ENCODE measurements at regions not wholly inside any gene's neighbourhood (a gene's known extent, or its start where the extent isn't known, plus 50 kb on each side); places are given as distances from the start of the nearest gene placed in this dataset.

GRCh38 chr4:123952530-123953274 is 556.1 kb downstream of the SPRY1 start:
- no peak overlapping the region for H3K4me3 ChIP-seq (ENCODE audit: low read length)
- no peaks in the 10 kb centered on the region for H3K36me3 ChIP-seq (ENCODE audit: insufficient read depth, low read length)
- Mint-ChIP-seq H3K27ac (no peak overlapping the region), H3K27me3 (no peaks in the 10 kb centered on the region), H3K9me3 (peaks cover 0 to 3% (median 2%) of the 10 kb centered on the region in 5 donors), H3K36me3 (no peaks in the 10 kb centered on the region), H3K4me3 (no peak overlapping the region), H3K4me1 (no peaks in the 10 kb centered on the region)
- no peak overlapping the region for H3K27ac ChIP-seq (ENCODE audit: low read depth, low read length)
- DNase-seq: no peak
- CTCF ChIA-PET: no interaction called here
- no peaks in the 10 kb centered on the region for H3K27me3 ChIP-seq (ENCODE audit: insufficient read depth, low read length, poor library complexity, severe bottlenecking)
- no peaks in the 10 kb centered on the region for H3K9me3 ChIP-seq (ENCODE audit: low read length)
- H3K4me1 ChIP-seq (ENCODE audit: insufficient read depth, low read length): no peaks in the 10 kb centered on the region
- POLR2A ChIA-PET: no interaction called here

- Mint-ChIP-seq H3K4me1 (no peaks in the 10 kb centered on the region), H3K4me3 (no peak overlapping the region), H3K36me3 (no peaks in the 10 kb centered on the region), H3K27ac (no peak overlapping the region), H3K27me3 (no peaks in the 10 kb centered on the region), H3K9me3 (peaks cover 0 to 3% (median 2%) of the 10 kb centered on the region in 5 donors)
- no peaks in the 10 kb centered on the region for H3K36me3 ChIP-seq (ENCODE audit: insufficient read depth, low read length)
- no peaks in the 10 kb centered on the region for H3K27me3 ChIP-seq (ENCODE audit: insufficient read depth, low read length, poor library complexity, severe bottlenecking)
- H3K4me1 ChIP-seq (ENCODE audit: insufficient read depth, low read length): no peaks in the 10 kb centered on the region
- no peak for DNase-seq
- CTCF ChIA-PET: no interaction called here
- no peaks in the 10 kb centered on the region for H3K9me3 ChIP-seq (ENCODE audit: low read length)
- no peak overlapping the region for H3K4me3 ChIP-seq (ENCODE audit: low read length)
- POLR2A ChIA-PET: no interaction called here
- no peak overlapping the region for H3K27ac ChIP-seq (ENCODE audit: low read depth, low read length)
Observed at GRCh38 chr4:123953566-123953965, 557.0 kb downstream of the SPRY1 start.

GRCh38 chr4:123954220-123954619 is 557.6 kb downstream of the SPRY1 start:
- H3K4me1 Mint-ChIP-seq: no peaks in the 10 kb centered on the region
- POLR2A ChIA-PET: no interaction called here
- CTCF ChIA-PET: no interaction called here

GRCh38 chr4:123955167-123955800 is 558.7 kb downstream of the SPRY1 start:
- H3K4me1 Mint-ChIP-seq: no peaks in the 10 kb centered on the region
- Histone ChIP-seq H3K4me1 (ENCODE audit: insufficient read depth, low read length) (no peaks in the 10 kb centered on the region), H3K36me3 (ENCODE audit: insufficient read depth, low read length) (no peaks in the 10 kb centered on the region), H3K4me3 (ENCODE audit: low read length) (no peak overlapping the region), H3K9me3 (ENCODE audit: low read length) (no peaks in the 10 kb centered on the region), H3K27me3 (ENCODE audit: insufficient read depth, low read length, poor library complexity, severe bottlenecking) (no peaks in the 10 kb centered on the region), H3K27ac (ENCODE audit: low read depth, low read length) (no peak overlapping the region)
- H3K9me3 Mint-ChIP-seq: peaks cover 0 to 6% (median 2%) of the 10 kb centered on the region in 5 donors
- H3K27me3 Mint-ChIP-seq: peaks cover 0 to under 1% of the 10 kb centered on the region in 2 donors
- H3K36me3 Mint-ChIP-seq: no peaks in the 10 kb centered on the region
- H3K27ac Mint-ChIP-seq: no peak overlapping the region
- POLR2A ChIA-PET: no interaction called here
- no peak overlapping the region for H3K4me3 Mint-ChIP-seq
- no peak for DNase-seq
- CTCF ChIA-PET: no interaction called here

More at GRCh38 chr4:123954220-123954619, 557.6 kb downstream of the SPRY1 start:
- no peak for DNase-seq
- no peak overlapping the region for H3K27ac ChIP-seq (ENCODE audit: low read depth, low read length)
- no peaks in the 10 kb centered on the region for H3K36me3 Mint-ChIP-seq
- peaks cover 0 to 6% (median 2%) of the 10 kb centered on the region in 5 donors for H3K9me3 Mint-ChIP-seq
- H3K27me3 Mint-ChIP-seq: no peaks in the 10 kb centered on the region
- H3K27ac Mint-ChIP-seq: no peak overlapping the region
- H3K27me3 ChIP-seq (ENCODE audit: insufficient read depth, low read length, poor library complexity, severe bottlenecking): no peaks in the 10 kb centered on the region
- H3K4me3 ChIP-seq (ENCODE audit: low read length): no peak overlapping the region
- H3K9me3 ChIP-seq (ENCODE audit: low read length): no peaks in the 10 kb centered on the region
- H3K4me1 ChIP-seq (ENCODE audit: insufficient read depth, low read length): no peaks in the 10 kb centered on the region
- no peak overlapping the region for H3K4me3 Mint-ChIP-seq
- no peaks in the 10 kb centered on the region for H3K36me3 ChIP-seq (ENCODE audit: insufficient read depth, low read length)

GRCh38 chr4:123956204-123956603 is 559.6 kb downstream of the SPRY1 start:
- Histone ChIP-seq H3K27ac (ENCODE audit: low read depth, low read length) (no peak overlapping the region), H3K9me3 (ENCODE audit: low read length) (no peaks in the 10 kb centered on the region), H3K27me3 (ENCODE audit: insufficient read depth, low read length, poor library complexity, severe bottlenecking) (no peaks in the 10 kb centered on the region), H3K4me1 (ENCODE audit: insufficient read depth, low read length) (no peaks in the 10 kb centered on the region), H3K36me3 (ENCODE audit: insufficient read depth, low read length) (no peaks in the 10 kb centered on the region), H3K4me3 (ENCODE audit: low read length) (no peak overlapping the region)
- peaks cover 0 to 6% (median 2%) of the 10 kb centered on the region in 5 donors for H3K9me3 Mint-ChIP-seq
- H3K4me1 Mint-ChIP-seq: no peaks in the 10 kb centered on the region
- POLR2A ChIA-PET: no interaction called here
- no peak overlapping the region for H3K4me3 Mint-ChIP-seq
- CTCF ChIA-PET: no interaction called here
- H3K27me3 Mint-ChIP-seq: peaks cover 0 to 3% of the 10 kb centered on the region in 2 donors
- no peaks in the 10 kb centered on the region for H3K36me3 Mint-ChIP-seq
- DNase-seq: no peak
- H3K27ac Mint-ChIP-seq: no peak overlapping the region

GRCh38 chr4:123966990-123967769 is 570.6 kb downstream of the SPRY1 start:
- no peaks in the 10 kb centered on the region for H3K27me3 ChIP-seq (ENCODE audit: insufficient read depth, low read length, poor library complexity, severe bottlenecking)
- Mint-ChIP-seq H3K9me3 (peaks cover 0 to 4% (median 3%) of the 10 kb centered on the region in 5 donors), H3K27ac (no peak overlapping the region), H3K27me3 (no peaks in the 10 kb centered on the region), H3K4me1 (no peaks in the 10 kb centered on the region), H3K36me3 (no peaks in the 10 kb centered on the region), H3K4me3 (no peak overlapping the region)
- H3K4me1 ChIP-seq (ENCODE audit: insufficient read depth, low read length): no peaks in the 10 kb centered on the region
- no peaks in the 10 kb centered on the region for H3K9me3 ChIP-seq (ENCODE audit: low read length)
- DNase-seq: no peak
- H3K4me3 ChIP-seq (ENCODE audit: low read length): no peak overlapping the region
- no peaks in the 10 kb centered on the region for H3K36me3 ChIP-seq (ENCODE audit: insufficient read depth, low read length)
- no peak overlapping the region for H3K27ac ChIP-seq (ENCODE audit: low read depth, low read length)
- ChIA-PET CTCF (interaction anchor here (0.6 kb wide), 1 partner anchor 8 kb away, joined by 3 read pairs; no protein-coding TSS in a partner anchor), POLR2A (no interaction called here)

- Histone ChIP-seq H3K9me3 (ENCODE audit: low read length) (no peaks in the 10 kb centered on the region), H3K27ac (ENCODE audit: low read depth, low read length) (no peak overlapping the region), H3K4me1 (ENCODE audit: insufficient read depth, low read length) (no peaks in the 10 kb centered on the region), H3K4me3 (ENCODE audit: low read length) (no peak overlapping the region), H3K36me3 (ENCODE audit: insufficient read depth, low read length) (no peaks in the 10 kb centered on the region), H3K27me3 (ENCODE audit: insufficient read depth, low read length, poor library complexity, severe bottlenecking) (no peaks in the 10 kb centered on the region)
- ChIA-PET CTCF (no interaction called here), POLR2A (no interaction called here)
- Mint-ChIP-seq H3K4me1 (no peaks in the 10 kb centered on the region), H3K36me3 (no peaks in the 10 kb centered on the region), H3K9me3 (peaks cover 0 to 4% (median 3%) of the 10 kb centered on the region in 5 donors), H3K4me3 (no peak overlapping the region), H3K27me3 (no peaks in the 10 kb centered on the region), H3K27ac (no peak overlapping the region)
- no peak for DNase-seq
Observed at GRCh38 chr4:123972031-123972430, 575.4 kb downstream of the SPRY1 start.
